Activated CD8-positive, alpha-beta T cell treated with anti-CD3 and anti-CD28 coated beads for 36 hours (primary cell): ENCODE measurements at regions not wholly inside any gene's neighbourhood (a gene's known extent, or its start where the extent isn't known, plus 50 kb on each side); places are given as distances from the start of the nearest gene placed in this dataset.

Experiments
- ATAC-seq: fragments of 200-7000 bp; cut with Tn5 transposase; one replicate; pipeline ENCODE4 v1.10.0; 2021; ENCODE audit warnings: mild to moderate bottlenecking, moderate library complexity
- CTCF ChIA-PET: fragments of 350-600 bp; sonication (Branson Sonifier 250); formaldehyde crosslinking; loops from one replicate; lab custom pipeline; 2021; ENCODE audit warnings: antibody characterized with exemption; lab: Charles Lee
- POLR2A ChIA-PET: fragments of 350-600 bp; sonication (Branson Sonifier 250); formaldehyde crosslinking; loops from one replicate; lab custom pipeline; 2021; ENCODE audit warnings: antibody characterized with exemption; lab: Charles Lee
- DNase-seq: peaks from one replicate; pipeline ENCODE4 v3.0.0-alpha.2; 2020
- H3K27ac Mint-ChIP-seq: one replicate; pipeline ENCODE4 v1.8.0; 2021; ENCODE audit warnings: mild to moderate bottlenecking, mixed read lengths
- H3K27me3 Mint-ChIP-seq: one replicate; pipeline ENCODE4 v1.8.0; 2021; ENCODE audit warnings: mixed read lengths
- H3K36me3 Mint-ChIP-seq: one replicate; pipeline ENCODE4 v1.8.0; 2021; ENCODE audit warnings: low read depth, mixed read lengths
- H3K4me1 Mint-ChIP-seq: one replicate; pipeline ENCODE4 v1.8.0; 2021; ENCODE audit warnings: low read depth, mixed read lengths
- H3K4me3 Mint-ChIP-seq: one replicate; pipeline ENCODE4 v1.8.0; 2021; ENCODE audit warnings: mild to moderate bottlenecking, moderate library complexity, mixed read lengths
- H3K9me3 Mint-ChIP-seq: one replicate; pipeline ENCODE4 v1.8.0; 2021; ENCODE audit warnings: mixed read lengths
- intact Hi-C: fragments of 100-400 bp; cut with micrococcal nuclease; formaldehyde crosslinking; loops from one replicate; pipeline ENCODE4 v1.10.0; 2022
- TF ChIP-seq, protein P1 (sequence below): fragments of 200-600 bp; IDR thresholded peaks from one replicate; pipeline ENCODE4 v1.8.0; 2022; ENCODE audit warnings: antibody characterized with exemption, mild to moderate bottlenecking

GRCh38 chr2:217501887-217502286, 500.9 kb downstream of the TNS1 start:
- intact Hi-C loops = no loop called here
- Mint-ChIP-seq H3K27me3 (no peaks in the 10 kb centered on the region), H3K36me3 (no peaks in the 10 kb centered on the region), H3K4me3 (no peak overlapping the region), H3K27ac (no peak overlapping the region), H3K9me3 (no peaks in the 10 kb centered on the region), H3K4me1 (no peaks in the 10 kb centered on the region)
- ChIA-PET POLR2A (no interaction called here), CTCF (no interaction called here)
- no peak for DNase-seq
- TF ChIP-seq, protein P1, sequence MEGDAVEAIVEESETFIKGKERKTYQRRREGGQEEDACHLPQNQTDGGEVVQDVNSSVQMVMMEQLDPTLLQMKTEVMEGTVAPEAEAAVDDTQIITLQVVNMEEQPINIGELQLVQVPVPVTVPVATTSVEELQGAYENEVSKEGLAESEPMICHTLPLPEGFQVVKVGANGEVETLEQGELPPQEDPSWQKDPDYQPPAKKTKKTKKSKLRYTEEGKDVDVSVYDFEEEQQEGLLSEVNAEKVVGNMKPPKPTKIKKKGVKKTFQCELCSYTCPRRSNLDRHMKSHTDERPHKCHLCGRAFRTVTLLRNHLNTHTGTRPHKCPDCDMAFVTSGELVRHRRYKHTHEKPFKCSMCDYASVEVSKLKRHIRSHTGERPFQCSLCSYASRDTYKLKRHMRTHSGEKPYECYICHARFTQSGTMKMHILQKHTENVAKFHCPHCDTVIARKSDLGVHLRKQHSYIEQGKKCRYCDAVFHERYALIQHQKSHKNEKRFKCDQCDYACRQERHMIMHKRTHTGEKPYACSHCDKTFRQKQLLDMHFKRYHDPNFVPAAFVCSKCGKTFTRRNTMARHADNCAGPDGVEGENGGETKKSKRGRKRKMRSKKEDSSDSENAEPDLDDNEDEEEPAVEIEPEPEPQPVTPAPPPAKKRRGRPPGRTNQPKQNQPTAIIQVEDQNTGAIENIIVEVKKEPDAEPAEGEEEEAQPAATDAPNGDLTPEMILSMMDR = no peak
- no peak for ATAC-seq

DNA sequence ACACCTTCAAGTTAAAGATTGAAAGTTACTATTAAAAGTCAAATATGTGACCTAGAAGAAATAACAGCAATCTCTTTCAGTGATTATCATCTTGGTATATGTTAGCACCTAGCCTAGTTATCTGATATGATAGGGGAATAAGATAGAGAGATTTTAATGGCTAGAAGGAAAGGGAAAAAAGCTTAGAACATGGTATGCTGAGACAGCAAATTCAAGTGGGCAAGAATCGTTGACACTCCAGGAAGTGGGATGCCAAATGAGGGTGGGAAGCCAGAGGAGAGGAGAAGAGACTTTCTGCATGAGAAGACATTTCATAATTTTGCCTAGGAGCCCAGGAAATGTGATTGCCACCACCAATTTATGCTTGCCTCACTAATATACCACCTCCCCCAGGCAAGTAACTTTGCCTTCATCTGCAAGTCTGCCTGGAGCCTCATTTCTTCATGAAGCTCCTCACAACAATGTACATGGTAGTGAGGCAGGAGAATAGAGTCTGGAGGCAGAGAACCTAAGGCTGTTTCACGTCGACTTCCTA, 504.9 kb downstream of the TNS1 start:
- ATAC-seq (no peak), DNase-seq (no peak)
- no peaks in the 10 kb centered on the region for H3K36me3 Mint-ChIP-seq
- no peak overlapping the region for H3K4me3 Mint-ChIP-seq
- TF ChIP-seq, protein P1 = no peak
- no peaks in the 10 kb centered on the region for H3K9me3 Mint-ChIP-seq
- ChIA-PET POLR2A (no interaction called here), CTCF (interaction anchor here (0.8 kb wide), 1 partner anchor 816 kb away, joined by 3 read pairs; no protein-coding TSS in a partner anchor)
- H3K27ac Mint-ChIP-seq = no peak overlapping the region
- H3K27me3 Mint-ChIP-seq = no peaks in the 10 kb centered on the region
- intact Hi-C loops = no loop called here
- H3K4me1 Mint-ChIP-seq = no peaks in the 10 kb centered on the region

- ChIA-PET POLR2A (no interaction called here), CTCF (interaction anchor here (0.7 kb wide), 1 partner anchor 16 kb away, joined by 3 read pairs; no protein-coding TSS in a partner anchor)
- intact Hi-C loops = no loop called here
- no peak for DNase-seq
- TF ChIP-seq, protein P1 = no peak
- H3K4me1 Mint-ChIP-seq = no peaks in the 10 kb centered on the region
- no peak for ATAC-seq
- H3K36me3 Mint-ChIP-seq = no peaks in the 10 kb centered on the region
- H3K27me3 Mint-ChIP-seq = no peaks in the 10 kb centered on the region
- no peak overlapping the region for H3K4me3 Mint-ChIP-seq
- H3K27ac Mint-ChIP-seq = no peak overlapping the region
- no peaks in the 10 kb centered on the region for H3K9me3 Mint-ChIP-seq
Observed at GRCh38 chr2:217494557-217494956, 508.2 kb downstream of the TNS1 start.

GRCh38 chr2:217491271-217491670, 511.5 kb downstream of the TNS1 start:
- ChIA-PET POLR2A (no interaction called here), CTCF (no interaction called here)
- no peak for ATAC-seq

More at GRCh38 chr2:217491271-217491670, 511.5 kb downstream of the TNS1 start:
- H3K36me3 Mint-ChIP-seq = no peaks in the 10 kb centered on the region
- no peaks in the 10 kb centered on the region for H3K4me1 Mint-ChIP-seq
- no peak for DNase-seq
- H3K27ac Mint-ChIP-seq = no peak overlapping the region
- TF ChIP-seq, protein P1 = no peak
- no peak overlapping the region for H3K4me3 Mint-ChIP-seq
- no peaks in the 10 kb centered on the region for H3K27me3 Mint-ChIP-seq
- H3K9me3 Mint-ChIP-seq = no peaks in the 10 kb centered on the region
- intact Hi-C loops = no loop called here
